IMR-90 (cell line): ENCODE measurements at regions not wholly inside any gene's neighbourhood (a gene's known extent, or its start where the extent isn't known, plus 50 kb on each side); places are given as distances from the start of the nearest gene placed in this dataset.

Experiments used
- ATAC-seq: fragments of 200-7000 bp; cut with Tn5 transposase; 2 replicates; pipeline ENCODE4 v1.9.1; 2020; ENCODE audit warnings: low read depth, mild to moderate bottlenecking, moderate library complexity
- BruUV-seq: library from RNA; stranded (reverse); fragments of 400-500 nt; replicated peaks from 2 replicates; lab custom pipeline; 2021; lab: Mats Ljungman, UMichigan
- CTCF ChIA-PET: fragments of 300-600 bp; formaldehyde crosslinking; extraction: SDS; loops from one replicate; lab custom pipeline; 2021; ENCODE audit warnings: antibody characterized with exemption; lab: Yijun Ruan, JAX
- POLR2A ChIA-PET: fragments of 300-600 bp; sonication (Branson Sonifier 250); formaldehyde crosslinking; loops from one replicate; lab custom pipeline; 2022; ENCODE audit warnings: antibody characterized with exemption; ENCODE audit not compliant: unreplicated experiment; lab: Charles Lee
- DNase-seq: peaks from one replicate; pipeline ENCODE4 v3.0.0; 2013
- H2AFZ ChIP-seq: replicated peaks from 2 replicates; pipeline ENCODE3; 2013; ENCODE audit warnings: low read length, mild to moderate bottlenecking; ENCODE audit not compliant: poor library complexity
- H2AK5ac ChIP-seq: 2 replicates; pipeline ENCODE4 v1.6.1; 2013; ENCODE audit warnings: low read depth, low read length, inconsistent platforms
- H2AK9ac ChIP-seq: replicated peaks from 2 replicates; pipeline ENCODE3; 2013; ENCODE audit warnings: mild to moderate bottlenecking, low read depth, low read length, moderate library complexity; ENCODE audit not compliant: poor library complexity
- H2BK120ac ChIP-seq: 2 replicates; pipeline ENCODE4 v1.6.1; 2013; ENCODE audit warnings: low read depth, low read length, inconsistent platforms
- H2BK15ac ChIP-seq: 3 replicates; pipeline ENCODE4 v1.6.1; 2013; ENCODE audit warnings: low read depth, low read length, inconsistent platforms
- H2BK20ac ChIP-seq: 2 replicates; pipeline ENCODE4 v1.6.1; 2013; ENCODE audit warnings: low read depth, mild to moderate bottlenecking, inconsistent platforms, low read length, moderate library complexity
- H2BK5ac ChIP-seq: 2 replicates; pipeline ENCODE4 v1.6.1; 2013; ENCODE audit warnings: mild to moderate bottlenecking, low read depth, low read length, inconsistent platforms; ENCODE audit not compliant: poor library complexity, severe bottlenecking
- H3K14ac ChIP-seq: replicated peaks from 2 replicates; pipeline ENCODE4 v1.6.1; 2013; ENCODE audit warnings: low read depth, low read length, inconsistent platforms
- H3K18ac ChIP-seq: 2 replicates; pipeline ENCODE4 v1.6.1; 2013; ENCODE audit warnings: low read depth, low read length, control low read depth
- H3K23ac ChIP-seq: 2 replicates; pipeline ENCODE4 v1.6.1; 2013; ENCODE audit warnings: low read depth, low read length, inconsistent platforms
- H3K27ac ChIP-seq: 2 replicates; pipeline ENCODE4 v1.5.1; 2013; ENCODE audit warnings: mild to moderate bottlenecking, control low read depth, low read length; ENCODE audit not compliant: insufficient read depth
- H3K27me3 ChIP-seq: 2 replicates; pipeline ENCODE4 v1.6.1; 2013; ENCODE audit warnings: low read length; ENCODE audit not compliant: control insufficient read depth, insufficient read depth
- H3K36me3 ChIP-seq: 2 replicates; pipeline ENCODE4 v1.6.1; 2013; ENCODE audit warnings: low read length, mixed read lengths; ENCODE audit not compliant: control insufficient read depth, insufficient read depth
- H3K4ac ChIP-seq: 2 replicates; pipeline ENCODE4 v1.6.1; 2013; ENCODE audit warnings: low read depth, low read length, inconsistent platforms
- H3K4me1 ChIP-seq: 2 replicates; pipeline ENCODE4 v1.6.1; 2013; ENCODE audit warnings: low read length, mixed read lengths; ENCODE audit not compliant: control insufficient read depth, insufficient read depth
- H3K4me2 ChIP-seq: 2 replicates; pipeline ENCODE4 v1.6.1; 2013; ENCODE audit warnings: low read depth, mild to moderate bottlenecking, control low read depth, low read length, moderate library complexity
- H3K4me3 ChIP-seq: 2 replicates; pipeline ENCODE4 v1.5.1; 2013; ENCODE audit warnings: low read depth, mild to moderate bottlenecking, control low read depth, low read length, moderate library complexity; ENCODE audit not compliant: insufficient read depth
- H3K56ac ChIP-seq: 2 replicates; pipeline ENCODE4 v1.6.1; 2013; ENCODE audit warnings: low read length, inconsistent platforms; ENCODE audit not compliant: insufficient read depth; ENCODE audit errors: extremely low read depth
- H3K79me1 ChIP-seq, 2 experiments: 2 replicates each; pipeline ENCODE4 v1.6.1; 2013; ENCODE audit warnings: low read length in 2 of 2, inconsistent platforms in 1 of 2, low read depth in 1 of 2
- H3K9ac ChIP-seq: 2 replicates; pipeline ENCODE4 v1.6.1; 2013; ENCODE audit warnings: low read depth, low read length, control low read depth
- H3K9me1 ChIP-seq: 2 replicates; pipeline ENCODE4 v1.6.1; 2013; ENCODE audit warnings: low read length, inconsistent platforms; ENCODE audit not compliant: insufficient read depth
- H3K9me3 ChIP-seq: 2 replicates; pipeline ENCODE4 v1.6.1; 2013; ENCODE audit warnings: low read length; ENCODE audit not compliant: control insufficient read depth, insufficient read depth
- H4K20me1 ChIP-seq: 2 replicates; pipeline ENCODE4 v1.6.1; 2013; ENCODE audit warnings: low read length, inconsistent platforms; ENCODE audit not compliant: insufficient read depth
- H4K5ac ChIP-seq: 2 replicates; pipeline ENCODE4 v1.6.1; 2013; ENCODE audit warnings: mild to moderate bottlenecking, low read depth, low read length, control low read depth
- H4K8ac ChIP-seq, 2 experiments: 2 replicates each; pipeline ENCODE4 v1.6.1; 2013; ENCODE audit warnings: low read depth in 2 of 2, low read length in 2 of 2, control low read depth in 1 of 2, inconsistent platforms in 1 of 2
- H4K91ac ChIP-seq: 2 replicates; pipeline ENCODE4 v1.6.1; 2013; ENCODE audit warnings: low read depth, low read length, inconsistent platforms; ENCODE audit not compliant: insufficient read depth
- BHLHE40 ChIP-seq: fragments of 150-350 bp; IDR thresholded peaks from 2 replicates; pipeline ENCODE4 v1.6.1; 2016; ENCODE audit warnings: mild to moderate bottlenecking, low read depth, low read length
- CEBPB ChIP-seq: IDR thresholded peaks from 2 replicates; pipeline ENCODE4 v1.6.1; 2012; ENCODE audit warnings: low read depth, low read length, improper control_type of control experiment
- CHD1 ChIP-seq: IDR thresholded peaks from 2 replicates; pipeline ENCODE4 v1.6.1; 2012; ENCODE audit warnings: low read depth, low read length, improper control_type of control experiment
- CTCF ChIP-seq: conservative IDR thresholded peaks from 2 replicates; pipeline ENCODE4 v1.5.1; 2012; ENCODE audit warnings: mild to moderate bottlenecking, low read depth, low read length, improper control_type of control experiment
- MAFK ChIP-seq: IDR thresholded peaks from 2 replicates; pipeline ENCODE4 v1.6.1; 2012; ENCODE audit warnings: low read depth, low read length, improper control_type of control experiment
- MAZ ChIP-seq: IDR thresholded peaks from 2 replicates; pipeline ENCODE4 v1.6.1; 2012; ENCODE audit warnings: low read depth, mild to moderate bottlenecking, low read length, improper control_type of control experiment, moderate library complexity, borderline replicate concordance
- MXI1 ChIP-seq: IDR thresholded peaks from 2 replicates; pipeline ENCODE4 v1.6.1; 2012; ENCODE audit warnings: low read depth, mild to moderate bottlenecking, low read length, moderate library complexity, borderline replicate concordance
- POLR2A ChIP-seq: IDR thresholded peaks from 2 replicates; pipeline ENCODE4 v1.6.1; 2012; ENCODE audit warnings: mild to moderate bottlenecking, low read depth, low read length
- RAD21 ChIP-seq: IDR thresholded peaks from 2 replicates; pipeline ENCODE4 v1.6.1; 2012; ENCODE audit warnings: low read length, improper control_type of control experiment
- RFX5 ChIP-seq: IDR thresholded peaks from 2 replicates; pipeline ENCODE4 v1.8.0; 2012; ENCODE audit warnings: low read depth, mild to moderate bottlenecking, low read length, moderate library complexity
- USF2 ChIP-seq: fragments of 150-350 bp; IDR thresholded peaks from 2 replicates; pipeline ENCODE4 v1.6.1; 2017; ENCODE audit warnings: mild to moderate bottlenecking, antibody characterized with exemption, low read length, low read depth
- WGBS, 2 experiments: methylation state at CpG; one replicate each; pipeline versions ENCODE4 v1.1.5 to v1.1.7; 2013; ENCODE audit warnings: missing lambda C conversion rate in 2 of 2; ENCODE audit not compliant: insufficient read length in 1 of 2; ENCODE audit errors: extremely low coverage in 2 of 2; 5-methylcytosine and 5-hydroxymethylcytosine counted together
- dilution Hi-C: fragments of 300-500 bp; cut with HindIII; formaldehyde crosslinking; loops from one replicate; pipeline ENCODE4 v1.14.3; 2018; ENCODE audit warnings: low sequenced_read_pairs; ENCODE audit not compliant: unreplicated experiment
- in situ Hi-C: fragments of 300-500 bp; cut with MboI; formaldehyde crosslinking; loops from 3 replicates; pipeline ENCODE4 v1.14.3; 2019; ENCODE audit warnings: low sequenced_read_pairs, inconsistent platforms, mixed read lengths
- intact Hi-C: fragments of 100-400 bp; cut with micrococcal nuclease; formaldehyde crosslinking; loops from 2 replicates; pipeline ENCODE4 v1.10.0; 2022

- no peak overlapping the region for H2BK20ac ChIP-seq
- no peak overlapping the region for H3K4me2 ChIP-seq
- no peaks in the 10 kb centered on the region; the same call in 1 of the 2 replicates for H3K9me3 ChIP-seq
- no peak for DNase-seq
- H3K18ac ChIP-seq = no peak overlapping the region
- H3K4me3 ChIP-seq = no peak overlapping the region
- no peaks in the 10 kb centered on the region; the same call in 1 of the 2 replicates for H3K9me1 ChIP-seq
- ChIA-PET POLR2A (no interaction called here), CTCF (no interaction called here)
- no peak overlapping the region for H4K5ac ChIP-seq
- no peaks in the 10 kb centered on the region for H3K79me1 ChIP-seq
- H4K8ac ChIP-seq = no peak overlapping the region
- no peak overlapping the region for H2BK5ac ChIP-seq
- H4K20me1 ChIP-seq = no peaks in the 10 kb centered on the region
- H2AFZ ChIP-seq = no peak overlapping the region
- no peak overlapping the region for H3K9ac ChIP-seq
- H3K27ac ChIP-seq = no peak overlapping the region
- H2AK5ac ChIP-seq = no peak overlapping the region
- H2AK9ac ChIP-seq = no peak overlapping the region
- H2BK15ac ChIP-seq = no peak overlapping the region
- dilution Hi-C loops (no loop called here), intact Hi-C loops (no loop called here), in situ Hi-C loops (no loop called here)
- H3K4ac ChIP-seq = no peak overlapping the region
- no peak overlapping the region for H3K56ac ChIP-seq
- ATAC-seq = no peak
- BruUV-seq = no TSS peak
- no peaks in the 10 kb centered on the region; the same call in 1 of the 2 replicates for H3K27me3 ChIP-seq
- TF ChIP-seq CEBPB (no peak), POLR2A (no peak), CTCF (no peak), MXI1 (no peak), RAD21 (no peak), BHLHE40 (no peak), USF2 (no peak), MAFK (no peak), MAZ (no peak), CHD1 (no peak), RFX5 (no peak)
- no peak overlapping the region for H4K91ac ChIP-seq
- no peak overlapping the region for H3K14ac ChIP-seq
- no peaks in the 10 kb centered on the region; the same call in 1 of the 2 replicates for H3K4me1 ChIP-seq
- no peak overlapping the region for H3K23ac ChIP-seq
- no peaks in the 10 kb centered on the region for H3K36me3 ChIP-seq
- WGBS, 2 experiments = no CpG with 5 or more reads among the region's 3 CpGs
- no peak overlapping the region for H2BK120ac ChIP-seq
These were observed 128.6 kb upstream of the MAP9 start for GRCh38 chr4:155505321-155505720.
